T-cell (primary cell): ENCODE measurements at regions not wholly inside any gene's neighbourhood (a gene's known extent, or its start where the extent isn't known, plus 50 kb on each side); places are given as distances from the start of the nearest gene placed in this dataset.
"Not testable (repeated sequence)": the region's sequence is repeated elsewhere in the genome, so short reads cannot be mapped to it uniquely, and the experiment has no call there.

Source experiments
- ATAC-seq, 4 experiments: fragments of 200-7000 bp in 3 of 4; fragments of 150-1000 bp in 1 of 4; cut with Tn5 transposase; replicated peaks in 1 of 4; 1 replicate in 3 of 4; 2 replicates in 1 of 4; pipeline ENCODE4 v1.10.0; 2021; ENCODE audit warnings: moderate library complexity in 3 of 4, mild to moderate bottlenecking in 2 of 4, moderate number of reproducible peaks in 1 of 4
- CTCF ChIA-PET, 2 donors: fragments of 300-600 bp; sonication (Branson Sonifier 250); formaldehyde crosslinking; loops; one replicate each; lab custom pipeline; 2022; ENCODE audit warnings: antibody characterized with exemption in 2 of 2; lab: Charles Lee
- POLR2A ChIA-PET, 2 donors: fragments of 300-600 bp; sonication (Branson Sonifier 250); formaldehyde crosslinking; loops; one replicate each; lab custom pipeline; 2022; ENCODE audit warnings: antibody characterized with exemption in 2 of 2; lab: Charles Lee
- DNase-seq, 35 experiments: peaks; one replicate each; pipeline versions ENCODE4 v3.0.0 to v3.0.0-alpha.2; 2013 to 2023
- H3K27ac ChIP-seq: one replicate; pipeline ENCODE4 v1.5.1; 2013; ENCODE audit warnings: low read length
- H3K27me3 ChIP-seq, 2 experiments: replicated peaks in 1 of 2; 1 replicate in 1 of 2; 2 replicates in 1 of 2; pipeline versions ENCODE4 v1.6.1 to v1.7.0; 2013; ENCODE audit warnings: low read length in 1 of 2, mixed read lengths in 1 of 2; ENCODE audit not compliant: control insufficient read depth in 2 of 2, insufficient read depth in 2 of 2; ENCODE audit errors: extremely low read depth in 1 of 2
- H3K36me3 ChIP-seq, 2 donors: 1 replicate in 1 of 2; 2 replicates in 1 of 2; pipeline versions ENCODE4 v1.6.1 to v1.7.0; 2013; ENCODE audit warnings: low read length in 1 of 2; ENCODE audit not compliant: control insufficient read depth in 2 of 2, insufficient read depth in 1 of 2; ENCODE audit errors: extremely low read depth in 1 of 2
- H3K4me1 ChIP-seq, 2 experiments: 1 replicate in 1 of 2; 2 replicates in 1 of 2; pipeline versions ENCODE4 v1.6.1 to v1.7.0; 2013; ENCODE audit warnings: low read length in 2 of 2, mixed read lengths in 1 of 2; ENCODE audit not compliant: insufficient read depth in 2 of 2, control insufficient read depth in 1 of 2; ENCODE audit errors: extremely low read depth in 1 of 2
- H3K4me3 ChIP-seq, 2 donors: 1 replicate in 1 of 2; 2 replicates in 1 of 2; pipeline versions ENCODE4 v1.5.1 to v1.7.0; 2013; ENCODE audit warnings: mild to moderate bottlenecking in 2 of 2, low read length in 1 of 2, moderate library complexity in 1 of 2; ENCODE audit not compliant: control insufficient read depth in 1 of 2; ENCODE audit errors: extremely low read depth in 1 of 2
- H3K9me3 ChIP-seq: 2 replicates; pipeline ENCODE4 v1.7.0; 2013
- H3K27ac Mint-ChIP-seq, 2 donors: one replicate each; pipeline ENCODE4 v1.8.0; 2020 to 2021; ENCODE audit warnings: mild to moderate bottlenecking in 2 of 2, mixed read lengths in 2 of 2
- H3K27me3 Mint-ChIP-seq, 2 donors: one replicate each; pipeline ENCODE4 v1.8.0; 2021 to 2022; ENCODE audit warnings: mixed read lengths in 2 of 2
- H3K36me3 Mint-ChIP-seq: one replicate; pipeline ENCODE4 v1.8.0; 2021; ENCODE audit warnings: mixed read lengths
- H3K4me1 Mint-ChIP-seq, 3 donors: one replicate each; pipeline ENCODE4 v1.8.0; 2020 to 2022; ENCODE audit warnings: mixed read lengths in 3 of 3, mild to moderate bottlenecking in 1 of 3
- H3K4me3 Mint-ChIP-seq, 3 donors: one replicate each; pipeline ENCODE4 v1.8.0; 2020 to 2022; ENCODE audit warnings: mild to moderate bottlenecking in 3 of 3, mixed read lengths in 3 of 3, moderate library complexity in 3 of 3
- H3K9me3 Mint-ChIP-seq, 3 donors: one replicate each; pipeline ENCODE4 v1.8.0; 2020 to 2022; ENCODE audit warnings: mixed read lengths in 3 of 3
- WGBS: methylation state at CpG from one replicate; pipeline ENCODE4 v1.1.5; 2013; ENCODE audit warnings: missing lambda C conversion rate; ENCODE audit not compliant: insufficient coverage; 5-methylcytosine and 5-hydroxymethylcytosine counted together

- no peak overlapping the region for H3K4me3 ChIP-seq
- DNase-seq (no peak), ATAC-seq (no peak)
- H3K4me1 Mint-ChIP-seq, result peaks cover 32 to 41% (median 40%) of the 10 kb centered on the region in 3 donors
- H3K36me3 Mint-ChIP-seq, result peaks cover 19% of the 10 kb centered on the region
- no peak overlapping the region for H3K27ac Mint-ChIP-seq
- H3K27me3 Mint-ChIP-seq, result no peaks in the 10 kb centered on the region
- whole genome bisulfite sequencing, result 100% methylated on average over 1 of the region's 3 CpGs
- peaks cover 8 to 10% of the 10 kb centered on the region in 2 experiments for H3K4me1 ChIP-seq
- H3K4me3 Mint-ChIP-seq, result no peak overlapping the region
- no peak overlapping the region for H3K27ac ChIP-seq
- no peaks in the 10 kb centered on the region for H3K36me3 ChIP-seq
- peaks cover 0 to 14% (median 8%) of the 10 kb centered on the region in 3 donors for H3K9me3 Mint-ChIP-seq
- no peaks in the 10 kb centered on the region for H3K27me3 ChIP-seq
- H3K9me3 ChIP-seq, result no peaks in the 10 kb centered on the region
- CTCF ChIA-PET, result interaction anchor here (0.9 to 1.5 kb wide), 3 partner anchors 12 to 24 kb away, joined by 3 to 5 read pairs (median 3); no protein-coding TSS in a partner anchor
- POLR2A ChIA-PET, result no interaction called here
These were observed 76.3 kb upstream of the WIPF1 start for GRCh38 chr2:174673876-174674275.

- Histone ChIP-seq H3K27me3 (no peaks in the 10 kb centered on the region), H3K9me3 (no peaks in the 10 kb centered on the region), H3K36me3 (no peaks in the 10 kb centered on the region), H3K27ac (no peak overlapping the region), H3K4me3 (no peak overlapping the region), H3K4me1 (peaks cover 8 to 10% of the 10 kb centered on the region in 2 experiments)
- ChIA-PET CTCF (interaction anchor here (0.9 to 1.5 kb wide), 4 partner anchors 10 to 24 kb away, joined by 3 to 5 read pairs (median 3); no protein-coding TSS in a partner anchor), POLR2A (no interaction called here)
- H3K4me3 Mint-ChIP-seq, result no peak overlapping the region
- H3K9me3 Mint-ChIP-seq, result peaks cover 0 to 14% (median 8%) of the 10 kb centered on the region in 3 donors
- ATAC-seq (no peak), DNase-seq (no peak)
- H3K27me3 Mint-ChIP-seq, result no peaks in the 10 kb centered on the region
- H3K27ac Mint-ChIP-seq, result no peak overlapping the region
- peaks cover 28 to 39% (median 37%) of the 10 kb centered on the region in 3 donors for H3K4me1 Mint-ChIP-seq
- 100% methylated on average over 6 of the region's 7 CpGs for WGBS
- peaks cover 19% of the 10 kb centered on the region for H3K36me3 Mint-ChIP-seq
These were observed 75.8 kb upstream of the WIPF1 start for GRCh38 chr2:174673440-174673839.

GRCh38 chr2:174671532-174671931, 73.9 kb upstream of the WIPF1 start:
- not testable (repeated sequence) for H3K27ac ChIP-seq

GRCh38 chr2:174670446-174670845, 72.8 kb upstream of the WIPF1 start:
- 93% methylated on average over 2 of the region's 4 CpGs for WGBS
- ChIA-PET POLR2A (no interaction called here), CTCF (no interaction called here)
- Histone ChIP-seq H3K4me1 (peaks cover 11 to 12% of the 10 kb centered on the region in 2 experiments), H3K36me3 (no peaks in the 10 kb centered on the region), H3K27me3 (no peaks in the 10 kb centered on the region), H3K27ac (no peak overlapping the region), H3K4me3 (no peak overlapping the region), H3K9me3 (no peaks in the 10 kb centered on the region)
- Mint-ChIP-seq H3K4me3 (no peak overlapping the region), H3K4me1 (peaks cover 26 to 34% (median 33%) of the 10 kb centered on the region in 3 donors), H3K36me3 (peaks cover 16% of the 10 kb centered on the region), H3K27me3 (no peaks in the 10 kb centered on the region), H3K27ac (no peak overlapping the region), H3K9me3 (peaks cover 0 to 14% (median 8%) of the 10 kb centered on the region in 3 donors)
- DNase-seq (no peak), ATAC-seq (no peak)

More at GRCh38 chr2:174671532-174671931, 73.9 kb upstream of the WIPF1 start:
- Mint-ChIP-seq H3K4me1 (peaks cover 27 to 39% (median 36%) of the 10 kb centered on the region in 3 donors), H3K9me3 (peaks cover 0 to 14% (median 8%) of the 10 kb centered on the region in 3 donors), H3K36me3 (peaks cover 19% of the 10 kb centered on the region)
- CTCF ChIA-PET, H3K36me3 ChIP-seq, H3K27me3 Mint-ChIP-seq, H3K27ac Mint-ChIP-seq, H3K4me3 ChIP-seq, H3K27me3 ChIP-seq, POLR2A ChIA-PET, H3K9me3 ChIP-seq, DNase-seq, H3K4me3 Mint-ChIP-seq, ATAC-seq: not testable (repeated sequence)
- peaks cover 13 to 18% of the 10 kb centered on the region in 2 experiments for H3K4me1 ChIP-seq
- WGBS, result 96% methylated on average over 7 of the region's 10 CpGs

GRCh38 chr2:174669336-174669735, 71.7 kb upstream of the WIPF1 start:
- CTCF ChIA-PET, result interaction anchor here in 1 of 2 donors (0.6 to 2.1 kb wide), 2 partner anchors 28 to 276 kb away, joined by 3 to 5 read pairs; no protein-coding TSS in a partner anchor
- H3K27ac Mint-ChIP-seq, result no peak overlapping the region

GRCh38 chr2:174668075-174668474, 70.5 kb upstream of the WIPF1 start:
- Histone ChIP-seq H3K4me1 (peaks cover 5 to 9% of the 10 kb centered on the region in 2 experiments), H3K36me3 (no peaks in the 10 kb centered on the region), H3K27ac (no peak overlapping the region), H3K27me3 (no peaks in the 10 kb centered on the region), H3K4me3 (no peak overlapping the region), H3K9me3 (no peaks in the 10 kb centered on the region)
- no peak for ATAC-seq
- Mint-ChIP-seq H3K27ac (peak overlapping the region in 1 of 2 donors; percentile 73), H3K4me3 (peak overlapping the region in 1 of 3 donors; percentile 69), H3K4me1 (peaks cover 22 to 38% (median 34%) of the 10 kb centered on the region in 3 donors), H3K27me3 (no peaks in the 10 kb centered on the region), H3K36me3 (peaks cover 15% of the 10 kb centered on the region), H3K9me3 (peaks cover 0 to 14% (median 8%) of the 10 kb centered on the region in 3 donors)
- POLR2A ChIA-PET, result interaction anchor here in 1 of 2 donors (0.6 kb wide), 1 partner anchor 176 kb away, joined by 7 read pairs; no protein-coding TSS in a partner anchor
- no CpG with 5 or more reads among the region's 7 CpGs for WGBS
- no peak for DNase-seq
- CTCF ChIA-PET, result interaction anchor here in 1 of 2 donors (0.6 to 2.1 kb wide), 2 partner anchors 29 to 194 kb away, joined by 5 to 10 read pairs; no protein-coding TSS in a partner anchor

More at GRCh38 chr2:174669336-174669735, 71.7 kb upstream of the WIPF1 start:
- H3K4me1 Mint-ChIP-seq, result peaks cover 21 to 30% (median 29%) of the 10 kb centered on the region in 3 donors
- ATAC-seq, result no peak
- no peak for DNase-seq
- Histone ChIP-seq H3K36me3 (no peaks in the 10 kb centered on the region), H3K9me3 (no peaks in the 10 kb centered on the region), H3K27me3 (no peaks in the 10 kb centered on the region), H3K4me3 (no peak overlapping the region), H3K27ac (no peak overlapping the region), H3K4me1 (peaks cover 5 to 9% of the 10 kb centered on the region in 2 experiments)
- H3K27me3 Mint-ChIP-seq, result no peaks in the 10 kb centered on the region
- 96% methylated on average over 4 of the region's 5 CpGs for whole genome bisulfite sequencing
- POLR2A ChIA-PET, result interaction anchor here in 1 of 2 donors (0.6 kb wide), 1 partner anchor 176 kb away, joined by 3 read pairs; no protein-coding TSS in a partner anchor
- peaks cover 0 to 14% (median 8%) of the 10 kb centered on the region in 3 donors for H3K9me3 Mint-ChIP-seq
- no peak overlapping the region for H3K4me3 Mint-ChIP-seq
- peaks cover 16% of the 10 kb centered on the region for H3K36me3 Mint-ChIP-seq
